HUES64 (cell line): ENCODE measurements at regions not wholly inside any gene's neighbourhood (a gene's known extent, or its start where the extent isn't known, plus 50 kb on each side); places are given as distances from the start of the nearest gene placed in this dataset.

Experiments
- H3K27ac ChIP-seq: 2 replicates; pipeline ENCODE4 v1.7.0; 2013; ENCODE audit warnings: low read depth, low read length, inconsistent platforms
- H3K27me3 ChIP-seq: 2 replicates; pipeline ENCODE4 v1.6.1; 2013; ENCODE audit warnings: mild to moderate bottlenecking, low read length; ENCODE audit not compliant: insufficient read depth
- H3K36me3 ChIP-seq: 2 replicates; pipeline ENCODE4 v1.6.1; 2013; ENCODE audit warnings: mild to moderate bottlenecking, low read length; ENCODE audit not compliant: insufficient read depth
- H3K4me1 ChIP-seq: 2 replicates; pipeline ENCODE4 v1.6.1; 2013; ENCODE audit warnings: mild to moderate bottlenecking, low read length, moderate library complexity; ENCODE audit not compliant: insufficient read depth
- H3K4me3 ChIP-seq: 2 replicates; pipeline ENCODE4 v1.5.1; 2013; ENCODE audit warnings: mild to moderate bottlenecking, low read length, moderate library complexity
- H3K9ac ChIP-seq: 2 replicates; pipeline ENCODE4 v1.6.1; 2013; ENCODE audit warnings: mild to moderate bottlenecking, low read depth, low read length
- H3K9me3 ChIP-seq: 2 replicates; pipeline ENCODE4 v1.6.1; 2013; ENCODE audit warnings: low read depth, low read length; ENCODE audit not compliant: insufficient read depth
- WGBS: fragments of 150-250, 120-280 bp; methylation state at CpG from one replicate; pipeline ENCODE4 v1.1.7; 2013; ENCODE audit warnings: missing lambda C conversion rate; 5-methylcytosine and 5-hydroxymethylcytosine counted together

- no peak overlapping the region for H3K4me3 ChIP-seq
- no peak overlapping the region for H3K27ac ChIP-seq
- no peaks in the 10 kb centered on the region for H3K27me3 ChIP-seq
- no peak overlapping the region for H3K9ac ChIP-seq
- H3K4me1 ChIP-seq: peaks cover 7% of the 10 kb centered on the region
- H3K9me3 ChIP-seq: no peaks in the 10 kb centered on the region
- WGBS: 91% methylated on average over 11 of the region's 11 CpGs
- H3K36me3 ChIP-seq: no peaks in the 10 kb centered on the region
These were observed 182.3 kb upstream of the ST6GAL2 start for GRCh38 chr2:107068069-107068916.

GRCh38 chr2:107069890-107070289, 183.9 kb upstream of the ST6GAL2 start:
- H3K4me3 ChIP-seq: no peak overlapping the region
- WGBS: 89% methylated on average over 1 of the region's 2 CpGs
- H3K4me1 ChIP-seq: 0 out of 2 replicates have a peak, but pooled peaks cover 4% of the 10 kb centered on the region
- no peaks in the 10 kb centered on the region for H3K9me3 ChIP-seq
- H3K36me3 ChIP-seq: no peaks in the 10 kb centered on the region
- no peak overlapping the region for H3K27ac ChIP-seq
- no peak overlapping the region for H3K9ac ChIP-seq
- no peaks in the 10 kb centered on the region for H3K27me3 ChIP-seq

GRCh38 chr2:107072150-107072940, 186.4 kb upstream of the ST6GAL2 start:
- no peaks in the 10 kb centered on the region for H3K36me3 ChIP-seq
- H3K27me3 ChIP-seq: no peaks in the 10 kb centered on the region
- H3K27ac ChIP-seq: no peak overlapping the region
- no peak overlapping the region for H3K9ac ChIP-seq
- H3K4me3 ChIP-seq: no peak overlapping the region
- H3K9me3 ChIP-seq: no peaks in the 10 kb centered on the region
- WGBS: 94% methylated on average over 6 of the region's 6 CpGs
- no peaks in the 10 kb centered on the region for H3K4me1 ChIP-seq

- Histone ChIP-seq H3K9me3 (no peaks in the 10 kb centered on the region), H3K27me3 (no peaks in the 10 kb centered on the region), H3K4me3 (no peak overlapping the region), H3K9ac (no peak overlapping the region), H3K27ac (no peak overlapping the region), H3K36me3 (no peaks in the 10 kb centered on the region), H3K4me1 (no peaks in the 10 kb centered on the region)
- WGBS: no CpG with 5 or more reads among the region's 1 CpG
These were observed 192.6 kb upstream of the ST6GAL2 start for GRCh38 chr2:107078584-107078983.

- H3K27ac ChIP-seq: no peak overlapping the region
- no CpG with 5 or more reads among the region's 2 CpGs for WGBS
- no peak overlapping the region for H3K4me3 ChIP-seq
- H3K9me3 ChIP-seq: no peaks in the 10 kb centered on the region
- no peaks in the 10 kb centered on the region for H3K36me3 ChIP-seq
- no peaks in the 10 kb centered on the region for H3K27me3 ChIP-seq
- no peak overlapping the region for H3K9ac ChIP-seq
- H3K4me1 ChIP-seq: no peaks in the 10 kb centered on the region
These were observed 200.5 kb upstream of the ST6GAL2 start for GRCh38 chr2:107086497-107086896.

- Histone ChIP-seq H3K4me1 (no peaks in the 10 kb centered on the region), H3K36me3 (no peaks in the 10 kb centered on the region), H3K27ac (no peak overlapping the region), H3K27me3 (no peaks in the 10 kb centered on the region), H3K9me3 (no peaks in the 10 kb centered on the region), H3K4me3 (no peak overlapping the region), H3K9ac (no peak overlapping the region)
- WGBS: 87% methylated on average over 2 of the region's 2 CpGs
These were observed 202.2 kb upstream of the ST6GAL2 start for GRCh38 chr2:107088156-107088555.

- 94% methylated on average over 5 of the region's 7 CpGs for WGBS
- Histone ChIP-seq H3K36me3 (no peaks in the 10 kb centered on the region), H3K9me3 (no peaks in the 10 kb centered on the region), H3K27ac (no peak overlapping the region), H3K9ac (no peak overlapping the region), H3K4me1 (no peaks in the 10 kb centered on the region), H3K27me3 (no peaks in the 10 kb centered on the region), H3K4me3 (no peak overlapping the region)
These were observed 205.3 kb upstream of the ST6GAL2 start for GRCh38 chr2:107091163-107091864.

- WGBS: 97% methylated on average over 4 of the region's 4 CpGs
- no peaks in the 10 kb centered on the region for H3K4me1 ChIP-seq
- no peak overlapping the region for H3K9ac ChIP-seq
These were observed 207.5 kb upstream of the ST6GAL2 start for GRCh38 chr2:107093426-107093957.

GRCh38 chr2:107094450-107094986, 208.6 kb upstream of the ST6GAL2 start:
- Histone ChIP-seq H3K4me3 (no peak overlapping the region), H3K27me3 (no peaks in the 10 kb centered on the region), H3K9ac (no peak overlapping the region), H3K36me3 (no peaks in the 10 kb centered on the region), H3K4me1 (no peaks in the 10 kb centered on the region), H3K27ac (no peak overlapping the region), H3K9me3 (no peaks in the 10 kb centered on the region)
- 89% methylated on average over 4 of the region's 4 CpGs for WGBS

More at GRCh38 chr2:107093426-107093957, 207.5 kb upstream of the ST6GAL2 start:
- no peaks in the 10 kb centered on the region for H3K36me3 ChIP-seq
- no peaks in the 10 kb centered on the region for H3K27me3 ChIP-seq
- no peak overlapping the region for H3K4me3 ChIP-seq
- no peaks in the 10 kb centered on the region for H3K9me3 ChIP-seq
- no peak overlapping the region for H3K27ac ChIP-seq

- 96% methylated on average over 8 of the region's 8 CpGs for WGBS
These were observed 216.2 kb upstream of the ST6GAL2 start for GRCh38 chr2:107102176-107102575.

More at GRCh38 chr2:107102176-107102575, 216.2 kb upstream of the ST6GAL2 start:
- Histone ChIP-seq H3K9ac (no peak overlapping the region), H3K27ac (no peak overlapping the region), H3K36me3 (no peaks in the 10 kb centered on the region), H3K27me3 (no peaks in the 10 kb centered on the region), H3K9me3 (no peaks in the 10 kb centered on the region), H3K4me1 (no peaks in the 10 kb centered on the region), H3K4me3 (no peak overlapping the region)
